Anterior cingulate cortex (tissue), 58 donors: ENCODE measurements at regions not wholly inside any gene's neighbourhood (a gene's known extent, or its start where the extent isn't known, plus 50 kb on each side); places are given as distances from the start of the nearest gene placed in this dataset.

Source experiments
- DNase-seq, 58 donors: peaks; one replicate each; lab custom pipeline; 2025; lab: John Stamatoyannopoulos, UW

DNA sequence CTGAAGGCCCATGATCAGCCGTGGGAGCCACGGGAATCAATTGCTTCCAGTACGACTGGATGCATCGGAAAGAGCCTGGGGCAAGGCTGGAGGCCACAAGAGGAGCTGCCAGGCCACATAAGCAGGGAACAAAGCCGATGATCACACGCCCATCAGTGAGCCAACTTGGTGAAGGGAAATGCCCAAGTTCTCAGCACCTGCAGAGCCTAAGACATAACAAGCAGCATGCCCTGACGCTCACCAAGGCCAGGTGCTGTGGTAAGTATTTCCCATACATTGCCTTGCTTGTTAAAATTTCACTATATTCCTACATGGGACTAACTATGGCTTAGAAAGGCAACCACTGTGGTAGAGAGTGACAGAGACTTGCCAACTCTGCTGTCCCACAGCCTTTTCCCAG is 555.9 kb downstream of the BCL11B start:
- DNase-seq: no peak

DNA sequence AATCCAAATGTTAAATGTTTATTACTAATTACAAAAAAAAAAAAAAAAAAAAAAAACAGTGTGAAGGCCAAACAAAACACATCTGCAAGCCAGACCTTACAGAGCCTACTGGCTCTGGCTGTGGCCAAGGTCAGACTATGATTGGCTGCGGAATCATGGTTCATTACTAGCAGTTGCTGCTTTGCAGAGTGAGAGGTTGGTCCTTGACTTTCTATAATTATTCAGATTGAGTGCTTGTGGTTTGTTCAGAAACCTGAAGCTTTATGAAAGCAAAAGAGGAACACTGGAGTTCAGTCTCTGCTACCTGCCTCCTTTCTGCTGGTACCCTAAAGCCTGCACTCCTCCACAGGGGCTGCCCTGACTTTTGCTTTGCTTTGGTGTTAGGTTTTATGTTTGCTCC is 550.9 kb downstream of the BCL11B start:
- no peak for DNase-seq

DNA sequence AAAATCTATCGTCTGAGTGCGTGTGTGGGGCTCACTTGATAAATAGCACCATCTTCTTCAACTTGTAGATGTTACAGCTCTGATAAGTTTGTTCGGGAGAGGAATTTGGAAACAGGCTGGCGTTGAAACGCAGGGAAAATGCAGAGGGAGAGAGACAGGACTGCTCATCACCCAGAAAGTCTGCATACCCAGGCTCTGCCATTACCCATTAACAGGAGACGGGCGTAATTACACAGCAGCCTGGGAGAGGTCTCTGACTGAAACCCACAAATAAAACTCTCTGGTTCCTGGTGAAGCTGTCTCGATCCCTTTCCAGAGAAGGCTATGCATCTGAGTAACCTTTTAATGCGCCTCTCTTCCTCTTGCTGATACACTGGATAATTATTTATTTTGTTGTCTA is 547.3 kb downstream of the BCL11B start:
- DNase-seq: no peak

DNA sequence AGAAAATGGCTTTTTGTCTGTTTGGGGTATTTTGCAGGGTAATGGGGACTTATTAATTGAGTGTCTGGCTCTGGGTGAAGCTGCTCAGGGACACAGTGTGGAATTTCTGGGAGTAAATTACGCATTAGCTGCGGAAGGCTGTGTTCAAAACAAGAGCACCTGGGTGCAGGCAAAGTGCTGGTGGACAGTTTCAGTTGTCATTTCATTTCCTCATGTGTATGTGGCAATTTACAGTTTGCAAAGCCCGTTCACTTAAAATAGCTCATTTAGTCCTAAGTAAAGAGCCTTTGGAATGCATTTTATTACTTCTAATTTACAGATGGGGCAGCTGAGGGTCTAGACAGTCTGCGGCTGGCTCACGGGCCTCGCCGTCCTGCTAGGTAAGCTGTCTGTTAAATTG is 546.8 kb downstream of the BCL11B start:
- DNase-seq: no peak

DNA sequence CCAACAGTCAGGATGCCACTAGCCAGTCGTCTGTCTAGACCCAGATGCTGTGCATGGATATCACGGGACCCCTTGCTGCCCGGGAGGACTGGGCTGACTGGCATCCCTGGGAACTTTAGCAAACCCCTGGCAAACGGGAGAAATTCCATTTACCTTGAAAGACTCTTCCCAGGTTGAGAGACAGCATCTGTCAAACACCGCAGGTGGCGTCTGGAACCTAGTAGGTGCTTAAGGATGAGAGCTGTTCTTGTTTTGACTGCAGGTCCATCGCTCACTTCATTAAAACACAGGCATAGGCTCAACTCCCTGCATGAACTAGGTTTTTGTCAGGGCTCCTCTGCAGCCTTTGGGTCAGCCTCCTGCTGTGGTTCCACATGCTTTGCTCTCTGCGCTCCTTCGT is 546.3 kb downstream of the BCL11B start:
- DNase-seq: no peak

DNA sequence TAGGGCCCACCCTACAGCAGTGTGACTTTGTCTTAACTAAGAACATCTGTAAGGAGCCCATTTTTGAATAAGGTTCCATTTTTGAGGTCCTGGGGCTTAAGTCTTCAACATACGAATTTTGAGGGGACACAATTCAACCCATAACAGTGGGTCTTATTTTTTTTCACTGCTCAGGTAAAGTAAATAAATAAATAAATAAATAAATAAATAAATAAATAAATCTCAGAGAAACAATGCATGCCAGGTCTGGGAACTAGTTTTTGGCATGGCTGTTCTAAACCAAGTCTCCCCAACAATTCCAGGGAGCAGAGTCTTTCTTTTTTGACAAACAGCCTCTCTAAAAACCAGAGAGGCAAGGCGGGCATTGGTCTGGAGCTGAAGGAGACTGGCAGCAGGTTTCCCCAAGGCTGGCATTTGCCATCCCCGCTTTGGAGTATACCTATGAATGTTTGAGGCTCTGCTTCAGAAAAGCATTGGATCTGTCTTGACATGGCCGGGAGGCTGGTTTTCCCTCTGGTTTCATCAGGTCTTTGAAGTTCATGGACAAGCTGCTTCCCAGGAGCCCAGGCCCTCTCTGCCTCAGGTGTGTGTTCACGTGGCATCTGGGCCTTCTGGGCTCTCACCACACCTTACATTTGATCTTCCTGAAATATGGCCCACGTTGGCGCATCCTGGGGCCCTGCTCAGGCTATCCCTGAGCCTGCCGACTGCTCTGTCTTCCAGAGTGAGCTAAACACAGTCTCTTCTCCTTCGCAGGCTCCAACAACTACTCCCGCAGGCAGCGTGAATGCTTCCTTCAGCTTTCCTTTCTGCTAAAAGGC is 545.2 kb downstream of the BCL11B start:
- no peak for DNase-seq

DNA sequence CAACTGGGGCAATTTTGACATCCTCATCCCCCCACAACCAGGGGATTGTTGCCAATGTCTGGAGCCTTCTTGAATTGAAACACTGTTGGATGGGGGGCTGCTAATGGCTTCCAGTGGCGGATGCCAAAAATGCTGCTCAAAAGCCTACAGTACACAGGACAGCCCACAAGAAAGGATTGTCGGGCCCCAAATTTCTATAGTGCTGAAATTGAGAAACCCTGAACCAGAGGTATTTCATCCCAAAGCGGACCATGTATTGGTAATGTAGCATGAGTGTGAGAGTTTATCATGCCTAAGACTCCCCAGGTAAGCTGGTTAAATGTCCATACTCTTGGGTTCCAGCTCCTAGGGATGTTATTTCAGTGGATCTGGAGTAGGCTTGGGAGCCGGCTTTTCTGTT is 544.0 kb downstream of the BCL11B start:
- DNase-seq: no peak

DNA sequence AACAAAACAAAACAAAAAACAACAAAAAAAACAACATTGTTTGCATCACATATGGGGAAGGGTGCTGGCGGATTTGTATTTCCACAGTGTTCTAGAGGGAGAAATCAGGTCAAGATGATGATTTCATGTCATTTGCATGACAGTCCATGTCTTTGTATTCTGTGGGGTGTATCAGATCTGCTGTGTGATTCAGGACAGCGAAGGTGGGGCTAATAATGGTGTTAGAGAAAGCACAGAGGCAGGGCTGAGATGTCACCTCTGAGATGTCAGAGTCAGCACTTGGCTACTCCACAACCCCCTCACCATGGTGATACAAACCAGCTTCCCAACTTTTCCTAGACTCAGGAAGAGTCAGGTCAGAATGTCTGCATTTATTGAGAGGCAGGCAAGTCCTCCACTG is 543.2 kb downstream of the BCL11B start:
- DNase-seq: no peak

DNA sequence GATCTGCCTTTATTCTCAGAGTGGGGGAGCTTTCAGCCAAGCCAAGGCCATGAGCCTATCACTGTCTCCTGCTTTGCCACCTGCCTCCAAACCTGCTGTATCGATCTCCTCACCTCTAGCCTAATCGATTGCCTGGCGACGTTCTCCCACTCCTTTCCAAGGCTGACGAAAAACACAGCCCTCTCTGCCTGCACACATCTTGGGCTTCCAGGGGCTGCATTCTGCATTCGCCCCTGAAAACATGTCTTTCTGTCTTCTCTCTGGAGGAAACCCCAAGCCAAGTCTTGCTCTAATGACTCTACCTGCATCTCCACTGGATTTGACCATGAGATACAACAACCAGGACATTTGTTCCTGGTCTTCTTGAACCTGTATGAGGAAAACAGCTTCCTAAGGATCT is 540.7 kb downstream of the BCL11B start:
- no peak for DNase-seq

DNA sequence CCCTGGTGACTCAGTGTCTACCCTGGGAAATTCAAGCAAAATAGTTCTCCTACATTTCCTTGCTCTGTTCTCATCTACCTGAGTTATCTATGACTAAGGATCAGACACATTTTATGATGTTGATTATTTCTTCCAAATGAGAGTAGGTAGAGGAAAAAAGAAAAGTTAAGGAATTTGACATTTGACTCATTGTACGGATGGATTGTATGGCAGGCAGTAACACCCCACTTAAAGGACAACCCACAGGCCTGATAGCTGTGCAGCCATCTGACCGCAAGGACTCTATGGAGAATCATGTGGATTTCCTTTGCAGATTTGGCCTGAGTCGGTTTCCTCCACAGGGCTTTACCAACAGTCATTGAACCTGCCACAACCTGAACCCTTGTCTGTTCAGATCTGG is 540.3 kb downstream of the BCL11B start:
- DNase-seq: no peak

DNA sequence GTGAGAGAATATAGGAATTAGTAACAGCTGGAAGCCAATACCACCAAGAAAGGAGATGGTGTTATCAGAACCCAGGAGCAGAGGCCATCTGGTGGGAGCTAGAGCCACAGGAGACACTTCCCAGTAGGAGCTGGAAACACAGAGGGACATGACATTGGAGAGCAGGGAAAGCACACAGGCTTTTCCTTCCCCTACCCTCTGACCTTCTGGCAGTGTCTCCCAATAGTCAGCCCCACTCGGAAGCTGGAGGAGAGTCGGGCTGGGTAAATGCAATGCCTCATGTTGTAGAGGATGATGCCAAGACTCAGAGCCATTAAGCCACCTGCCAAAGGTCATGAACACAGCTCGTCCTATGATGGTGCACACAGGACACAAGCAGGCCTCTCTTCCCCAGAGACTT is 538.5 kb downstream of the BCL11B start:
- DNase-seq: no peak

DNA sequence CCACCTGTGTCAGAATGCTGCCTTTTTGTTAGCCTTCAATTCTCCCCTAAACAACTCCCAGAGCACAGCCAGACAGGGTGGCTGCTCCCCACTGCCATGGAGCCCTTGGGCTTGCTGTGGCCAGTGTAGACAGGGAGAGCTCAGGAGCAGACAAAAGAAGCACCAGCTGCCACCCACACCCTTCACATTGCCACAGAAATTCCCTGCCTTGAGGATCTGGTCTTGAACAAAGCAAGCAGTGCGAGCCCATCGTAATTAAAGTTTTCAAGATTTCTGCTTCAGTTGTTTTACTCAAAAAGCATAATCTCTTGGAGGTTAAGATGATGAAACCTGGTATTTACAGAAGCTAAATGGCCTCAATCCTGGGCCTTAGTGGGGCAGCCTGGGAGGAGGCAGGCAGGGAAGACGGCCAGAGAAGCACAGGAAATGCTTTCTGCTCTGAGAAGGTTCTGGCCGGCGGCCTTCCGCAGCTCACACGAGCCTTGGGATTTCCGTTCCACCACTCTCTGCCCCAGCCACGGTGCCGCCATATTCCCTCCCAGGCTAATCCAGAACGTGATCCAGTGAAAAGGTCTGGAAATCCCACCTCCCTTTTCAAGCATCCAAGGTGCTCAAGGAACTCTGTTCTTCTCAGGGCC is 535.2 kb downstream of the BCL11B start:
- DNase-seq: no peak

DNA sequence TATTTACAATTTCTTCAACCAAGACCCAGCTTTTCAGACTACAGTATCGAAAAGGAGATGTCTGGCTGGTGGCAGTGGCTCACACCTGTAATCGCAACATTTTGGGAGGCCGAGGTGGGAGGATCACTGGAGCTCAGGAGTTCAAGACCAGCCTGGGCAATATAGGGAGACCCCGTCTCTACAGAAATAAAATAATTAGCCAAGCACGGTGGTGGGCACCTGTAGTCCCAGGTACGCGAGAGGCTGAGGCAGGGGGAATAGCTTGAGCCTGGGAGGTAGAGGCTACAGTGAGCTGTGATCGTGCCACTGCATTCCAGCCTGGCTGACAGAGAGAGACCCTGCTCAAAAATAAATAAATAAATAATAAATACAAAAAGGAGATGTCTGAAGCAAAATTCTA is 530.5 kb downstream of the BCL11B start:
- DNase-seq: no peak

DNA sequence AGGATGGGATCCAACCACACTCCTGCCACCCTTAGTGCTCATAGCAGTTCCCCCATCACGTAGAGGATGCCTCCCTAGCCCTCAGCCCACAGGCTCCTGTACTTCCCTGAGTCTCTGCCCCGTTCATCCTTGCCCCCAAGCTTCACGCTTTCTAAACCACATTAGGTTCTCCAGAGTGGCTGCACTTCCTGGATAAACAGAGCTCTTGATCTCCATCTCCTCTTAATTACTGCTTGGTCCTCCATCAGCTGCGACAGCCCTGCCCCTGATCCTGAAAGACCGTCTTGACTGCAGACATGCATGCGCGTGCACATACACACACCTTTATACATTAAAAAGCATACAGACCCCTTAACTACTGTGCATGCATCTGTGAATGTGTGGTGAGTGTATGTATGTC is 530.0 kb downstream of the BCL11B start:
- DNase-seq: no peak

DNA sequence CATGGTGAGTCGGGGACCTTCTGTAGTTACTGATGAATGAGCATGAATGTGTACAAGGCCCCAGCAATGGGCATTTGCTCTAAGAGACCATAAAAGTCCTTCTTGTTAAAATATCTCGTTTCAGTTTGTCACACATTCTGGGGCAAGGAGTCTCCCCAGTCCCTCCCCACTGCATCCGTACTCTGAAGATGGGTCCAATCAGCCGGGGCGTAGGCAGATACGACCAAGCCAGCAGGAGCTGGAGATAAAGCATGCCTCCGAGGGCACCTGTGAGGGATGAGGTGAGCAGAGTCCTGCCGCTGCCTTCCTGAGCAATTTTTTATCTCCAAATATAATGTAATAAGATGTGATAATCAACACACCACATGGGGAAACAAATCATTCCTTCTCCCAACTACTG is 528.5 kb downstream of the BCL11B start:
- no peak for DNase-seq

DNA sequence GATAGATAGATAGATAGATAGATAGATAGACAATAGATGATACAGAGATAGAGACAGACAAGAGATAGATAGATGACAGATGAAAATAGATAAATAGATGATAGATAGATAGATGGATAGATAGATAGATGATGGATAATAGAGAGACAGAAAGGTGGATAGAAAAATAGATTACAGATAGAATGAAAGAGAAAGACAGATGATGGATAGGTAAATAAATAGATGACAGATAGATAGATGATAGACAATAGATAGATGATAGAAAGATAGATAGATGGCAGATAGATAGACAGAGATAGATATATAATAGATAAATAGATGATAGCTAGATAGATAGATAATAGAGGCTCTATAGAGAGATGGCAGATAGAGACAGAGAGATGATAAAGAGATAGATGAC is 523.0 kb downstream of the BCL11B start:
- no peak for DNase-seq

DNA sequence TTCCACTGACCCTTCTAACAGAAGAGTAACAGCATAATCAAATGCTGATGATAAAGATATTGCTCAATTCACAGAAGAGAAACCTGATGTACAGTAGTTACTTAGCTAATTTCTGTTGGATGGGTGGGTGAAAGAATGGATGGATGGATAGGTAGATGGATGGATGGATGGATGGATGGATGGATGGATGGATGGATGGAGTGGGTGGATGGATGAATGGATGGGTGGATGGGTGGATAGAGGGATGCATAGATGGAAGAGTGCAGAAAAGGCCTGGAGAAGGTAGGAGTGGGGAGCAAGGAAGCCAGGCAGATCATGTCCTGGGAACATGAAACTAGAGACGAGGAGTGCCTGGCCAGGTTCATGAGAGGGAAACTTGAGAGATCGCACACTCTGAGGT is 520.9 kb downstream of the BCL11B start:
- DNase-seq: no peak

DNA sequence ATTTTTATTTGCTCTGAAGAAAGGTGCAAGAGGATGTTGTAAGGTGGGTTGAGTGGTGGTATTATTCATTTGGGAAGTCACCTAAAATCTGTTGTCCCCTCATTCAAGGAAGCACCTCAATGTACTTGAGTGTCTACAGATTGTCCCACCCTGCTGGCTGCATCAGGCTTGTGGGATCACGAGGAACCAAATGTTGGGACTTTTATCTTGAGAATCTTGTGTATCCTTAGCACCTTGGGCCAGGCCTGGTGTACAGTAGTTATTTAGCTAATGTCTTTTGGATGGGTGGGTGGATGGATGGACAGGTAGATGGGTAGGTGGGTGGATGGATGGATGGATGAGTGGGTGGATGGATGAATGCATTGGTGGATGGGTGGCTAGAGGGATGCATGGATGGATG is 519.3 kb downstream of the BCL11B start:
- no peak for DNase-seq

DNA sequence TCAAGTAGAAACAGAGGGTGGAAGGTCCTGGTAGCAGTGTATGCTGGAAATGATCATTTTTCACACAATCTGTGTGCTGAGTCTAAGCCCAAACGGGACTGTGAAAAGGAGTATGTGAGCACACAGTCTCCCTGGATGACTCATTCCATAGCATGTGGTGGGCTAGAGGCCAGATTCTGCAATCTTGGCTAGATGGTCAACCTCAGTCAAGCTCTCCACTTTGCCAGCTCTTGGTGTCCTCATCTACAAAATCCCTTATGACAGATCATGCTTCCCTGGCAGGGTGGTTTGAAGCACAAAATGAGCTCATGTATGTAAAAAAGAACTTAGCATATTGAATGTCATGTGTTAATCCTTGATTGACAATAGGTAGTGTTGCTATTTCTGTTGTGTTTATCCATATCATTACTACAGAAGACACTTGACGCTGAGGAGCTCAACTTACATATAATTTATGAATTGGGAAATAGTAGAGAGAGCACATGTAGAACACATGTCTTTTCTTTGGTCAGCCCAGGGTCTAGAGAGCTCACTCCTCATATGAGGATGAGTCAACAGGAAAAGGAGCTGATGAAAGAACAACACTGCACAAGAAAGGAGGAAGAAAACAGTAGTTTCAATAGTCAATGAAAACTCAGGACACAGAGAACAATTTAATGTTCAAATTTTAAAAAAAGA is 517.5 kb downstream of the BCL11B start:
- no peak for DNase-seq

DNA sequence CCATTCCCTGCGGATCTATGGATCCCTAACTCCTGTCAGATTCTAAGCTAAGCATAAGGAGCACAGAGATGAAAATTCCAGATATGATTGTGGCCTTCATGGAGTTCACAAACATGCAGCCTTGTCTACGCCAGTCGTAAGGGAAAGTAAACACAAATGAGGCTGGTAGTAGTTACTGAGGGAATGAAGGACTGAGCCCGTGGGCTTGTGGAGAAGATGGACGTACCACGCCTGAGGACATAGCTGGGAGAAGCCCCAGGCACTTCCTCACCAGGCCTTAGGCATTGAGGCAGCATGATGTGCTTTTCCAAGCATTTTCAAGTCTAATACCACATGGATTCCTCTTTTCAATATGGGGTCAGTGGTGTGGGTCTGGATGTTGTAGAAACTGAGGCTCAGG is 515.2 kb downstream of the BCL11B start:
- no peak for DNase-seq

DNA sequence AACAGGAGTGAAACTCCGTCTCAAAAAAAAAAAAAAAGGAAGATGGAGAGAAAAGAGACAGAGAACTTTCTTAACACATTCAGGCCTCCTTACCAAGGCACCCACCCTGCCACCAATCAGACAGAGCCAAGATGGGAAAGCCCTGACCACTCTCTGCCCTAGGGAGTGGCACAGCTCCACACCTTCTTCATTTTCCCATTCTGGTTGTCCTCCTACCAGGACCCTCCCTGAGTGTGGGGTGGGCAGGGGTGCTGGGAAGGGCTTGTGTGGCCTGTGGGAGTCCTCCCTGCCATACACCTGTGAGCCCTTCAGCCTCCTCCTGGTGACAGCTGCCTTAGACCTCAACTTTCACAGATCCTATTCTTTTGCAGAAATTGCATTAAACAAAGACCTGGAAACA is 513.6 kb downstream of the BCL11B start:
- DNase-seq: no peak

DNA sequence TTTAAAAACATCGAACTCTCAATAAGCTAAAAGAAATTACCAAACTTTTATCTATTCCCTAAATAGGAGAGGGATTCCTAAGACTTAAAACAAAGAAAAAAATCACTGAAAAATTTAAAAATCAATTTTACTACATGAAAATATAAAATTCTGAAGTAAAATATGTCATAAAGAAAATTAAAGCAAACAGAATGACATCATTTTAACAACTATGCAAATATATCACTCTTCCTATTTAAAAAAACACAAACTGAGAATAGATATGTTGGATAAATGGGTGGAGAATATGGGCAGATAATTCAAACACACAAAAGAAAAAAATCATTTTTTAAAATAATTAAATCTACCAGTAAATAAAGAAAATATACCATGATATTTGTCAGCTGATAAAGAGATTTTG is 510.0 kb downstream of the BCL11B start:
- DNase-seq: no peak
